A549 (cell line): ENCODE measurements at regions not wholly inside any gene's neighbourhood (a gene's known extent, or its start where the extent isn't known, plus 50 kb on each side); places are given as distances from the start of the nearest gene placed in this dataset.

Experiments
- ATAC-seq, 2 experiments: fragments of 200-7000 bp in 1 of 2; fragments of >200 bp in 1 of 2; cut with Nextera tagmentation in 1 of 2; cut with Tn5 transposase in 1 of 2; 3 replicates each; pipeline versions ENCODE4 v1.8.0 to v1.9.1; 2018 to 2020; ENCODE audit warnings: mild to moderate bottlenecking in 1 of 2, moderate library complexity in 1 of 2
- CTCF ChIA-PET: fragments of 300-600 bp; sonication (Branson Sonifier 250); formaldehyde crosslinking; extraction: SDS; loops from one replicate; lab custom pipeline; 2021; ENCODE audit warnings: antibody characterized with exemption, inconsistent platforms; lab: Yijun Ruan, JAX
- POLR2A ChIA-PET: fragments of 350-600 bp; formaldehyde crosslinking; extraction: SDS; loops from one replicate; lab custom pipeline; 2021; ENCODE audit warnings: antibody characterized with exemption, inconsistent platforms; lab: Yijun Ruan, JAX
- DNase-seq, 2 experiments: peaks; one replicate each; pipeline versions ENCODE4 v3.0.0 to v3.0.0-alpha.2; 2011 to 2016; ENCODE audit warnings: low read depth in 1 of 2, low spot score in 1 of 2
- FAIRE-seq: peaks from 2 replicates; lab custom pipeline; 2011; peaks lifted over from hg19 to GRCh38; lab: Jason Lieb, UNC
- H3K27ac ChIP-seq, 2 experiments: fragments of >200 bp; sonication (Bioruptor Twin); formaldehyde crosslinking; 3 replicates each; pipeline ENCODE4 v1.5.1; 2016 to 2017
- H3K4me1 ChIP-seq: fragments of >200 bp; sonication (Bioruptor Twin); formaldehyde crosslinking; 3 replicates; pipeline ENCODE4 v1.6.1; 2016
- H3K4me2 ChIP-seq: fragments of >200 bp; sonication (Bioruptor Twin); formaldehyde crosslinking; 3 replicates; pipeline ENCODE4 v1.6.1; 2016
- H3K4me3 ChIP-seq: fragments of >200 bp; sonication (Bioruptor Twin); formaldehyde crosslinking; 3 replicates; pipeline ENCODE4 v1.5.1; 2016
- H3K9me3 ChIP-seq: fragments of >200 bp; sonication (Bioruptor Twin); formaldehyde crosslinking; 3 replicates; pipeline ENCODE4 v1.6.1; 2016
- ATOH8 ChIP-seq: fragments of 250-450 bp; sonication (Bioruptor Pico); IDR thresholded peaks from 2 replicates; pipeline ENCODE4 v1.5.0; 2020; ENCODE audit warnings: low read depth, mild to moderate bottlenecking, moderate library complexity
- CHD2 ChIP-seq: fragments of 150-350 bp; IDR thresholded peaks from 2 replicates; pipeline ENCODE4 v1.6.1; 2014; ENCODE audit warnings: low read length; ENCODE audit not compliant: partially characterized antibody
- CTCF ChIP-seq: fragments of >200 bp; sonication (Bioruptor Twin); formaldehyde crosslinking; IDR thresholded peaks from 3 replicates; pipeline ENCODE4 v1.5.1; 2016
- ELK1 ChIP-seq: fragments of 150-350 bp; IDR thresholded peaks from 2 replicates; pipeline ENCODE4 v1.6.1; 2014; ENCODE audit warnings: low read depth, mild to moderate bottlenecking, low read length
- EP300 ChIP-seq, 2 experiments: fragments of >200 bp; sonication (Bioruptor Twin); formaldehyde crosslinking; IDR thresholded peaks; 2 replicates in 1 of 2; 3 replicates in 1 of 2; pipeline ENCODE4 v1.6.1; 2016 to 2017
- HOXB5 ChIP-seq: fragments of 250-450 bp; sonication (Bioruptor Pico); IDR thresholded peaks from 2 replicates; pipeline ENCODE4 v1.5.0; 2020; ENCODE audit warnings: mild to moderate bottlenecking, moderate library complexity
- JUNB ChIP-seq: fragments of >200 bp; sonication (Bioruptor Twin); formaldehyde crosslinking; IDR thresholded peaks from 2 replicates; pipeline ENCODE4 v1.6.1; 2016
- MAFK ChIP-seq: fragments of 450-650 bp; IDR thresholded peaks from 2 replicates; pipeline ENCODE4 v1.6.1; 2014; ENCODE audit not compliant: partially characterized antibody
- MYC ChIP-seq: IDR thresholded peaks from 2 replicates; pipeline ENCODE4 v1.6.1; 2012; ENCODE audit warnings: mild to moderate bottlenecking, inconsistent platforms, low read length, improper control_type of control experiment, borderline replicate concordance
- RARB ChIP-seq: fragments of 250-450 bp; sonication (Bioruptor Pico); IDR thresholded peaks from 2 replicates; pipeline ENCODE4 v1.8.0; 2021; ENCODE audit warnings: mild to moderate bottlenecking, moderate library complexity
- RCOR1 ChIP-seq: fragments of 150-350 bp; IDR thresholded peaks from 2 replicates; pipeline ENCODE4 v1.6.1; 2014; ENCODE audit warnings: antibody characterized with exemption, low read length, low read depth
- RFX5 ChIP-seq: fragments of 450-650 bp; IDR thresholded peaks from 2 replicates; pipeline ENCODE4 v1.7.1; 2014; ENCODE audit warnings: antibody characterized with exemption, mild to moderate bottlenecking, moderate library complexity
- TP53 ChIP-seq: fragments of 250-450 bp; sonication (Bioruptor Pico); IDR thresholded peaks from 2 replicates; pipeline ENCODE4 v1.5.0; 2021; ENCODE audit warnings: mild to moderate bottlenecking, moderate library complexity
- ZFP36 ChIP-seq: fragments of 450-650 bp; IDR thresholded peaks from 2 replicates; pipeline ENCODE4 v1.6.1; 2014; ENCODE audit warnings: borderline replicate concordance; ENCODE audit not compliant: partially characterized antibody
- ZSCAN20 ChIP-seq: fragments of 250-450 bp; sonication (Bioruptor Pico); IDR thresholded peaks from 2 replicates; pipeline ENCODE4 v1.8.0; 2022; ENCODE audit warnings: mild to moderate bottlenecking, moderate library complexity
- WGBS: methylation state at CpG from one replicate; pipeline ENCODE4 v1.1.6; 2017; ENCODE audit errors: missing lambda C conversion rate; 5-methylcytosine and 5-hydroxymethylcytosine counted together

GRCh38 chr20:1721687-1722512, 64.3 kb upstream of the SIRPG start:
- 48% methylated on average over 6 of the region's 6 CpGs for WGBS

GRCh38 chr20:1720845-1721475, 63.4 kb upstream of the SIRPG start:
- WGBS: 18% methylated on average over 5 of the region's 5 CpGs
- Histone ChIP-seq H3K27ac (no peak overlapping the region), H3K4me3 (no peak overlapping the region), H3K9me3 (no peaks in the 10 kb centered on the region), H3K4me2 (no peak overlapping the region), H3K4me1 (no peaks in the 10 kb centered on the region)
- FAIRE-seq (no peak), DNase-seq (no peak), ATAC-seq (no peak)
- ChIA-PET POLR2A (no interaction called here), CTCF (interaction anchor here (1.3 to 1.4 kb wide), 2 partner anchors 13 to 44 kb away, joined by 4 to 5 read pairs; no protein-coding TSS in a partner anchor)
- TF ChIP-seq HOXB5 (no peak), RCOR1 (no peak), JUNB (no peak), CHD2 (no peak), EP300 (IDR thresholded peaks at IDR 0.05) (no peak), MAFK (no peak)

More at GRCh38 chr20:1721687-1722512, 64.3 kb upstream of the SIRPG start:
- 0 out of 3 replicates have a peak, but pooled peaks cover 4% of the 10 kb centered on the region for H3K9me3 ChIP-seq
- ATAC-seq: no peak
- no peak for DNase-seq
- H3K27ac ChIP-seq: no peak overlapping the region
- H3K4me2 ChIP-seq: no peak overlapping the region
- no peak for TF ChIP-seq ATOH8 (CRISPR knock-in tag)
- TF ChIP-seq MAFK: no peak
- TF ChIP-seq ZFP36: no peak
- no peak for TF ChIP-seq ZSCAN20 (CRISPR knock-in tag)
- no peak for TF ChIP-seq RARB (CRISPR knock-in tag)
- TF ChIP-seq TP53 (CRISPR knock-in tag): no peak
- TF ChIP-seq CTCF: no peak
- no peak overlapping the region for H3K4me3 ChIP-seq
- FAIRE-seq: no peak
- POLR2A ChIA-PET: no interaction called here
- CTCF ChIA-PET: interaction anchor here (0.6 to 1.3 kb wide), 4 partner anchors 13 to 243 kb away, joined by 3 to 5 read pairs (median 4); no protein-coding TSS in a partner anchor
- H3K4me1 ChIP-seq: no peaks in the 10 kb centered on the region

- TF ChIP-seq RFX5: no peak
- no peak for TF ChIP-seq ELK1
- no peak for TF ChIP-seq MYC
- TF ChIP-seq, all 56 proteins: peak for 0
- 64% methylated on average over 4 of the region's 4 CpGs for WGBS
- POLR2A ChIA-PET: no interaction called here
These were observed 62.6 kb upstream of the SIRPG start for GRCh38 chr20:1720226-1720625.

More at GRCh38 chr20:1720226-1720625, 62.6 kb upstream of the SIRPG start:
- ATAC-seq (no peak), FAIRE-seq (no peak), DNase-seq (no peak)
- H3K27ac ChIP-seq: no peak overlapping the region
- CTCF ChIA-PET: interaction anchor here (1.3 to 1.4 kb wide), 2 partner anchors 14 to 45 kb away, joined by 4 to 5 read pairs; no protein-coding TSS in a partner anchor
- no peak overlapping the region for H3K4me2 ChIP-seq
- no peaks in the 10 kb centered on the region for H3K9me3 ChIP-seq
- H3K4me3 ChIP-seq: no peak overlapping the region
- no peaks in the 10 kb centered on the region for H3K4me1 ChIP-seq
